HCT116 (cell line): ENCODE measurements at regions not wholly inside any gene's neighbourhood (a gene's known extent, or its start where the extent isn't known, plus 50 kb on each side); places are given as distances from the start of the nearest gene placed in this dataset.
A peak's percentile ranks its signal among the peaks of the same experiment; 100 is the strongest.

Experiments
- ATAC-seq: fragments of 200-7000 bp; cut with Tn5 transposase; 2 replicates; pipeline ENCODE4 v1.9.1; 2020; ENCODE audit warnings: mild to moderate bottlenecking, moderate library complexity
- BruUV-seq: library from RNA; stranded (reverse); fragments of 400-500 nt; replicated peaks from 2 replicates; lab custom pipeline; 2021; lab: Mats Ljungman, UMichigan
- CTCF ChIA-PET: fragments of 300-600 bp; sonication (Branson Sonifier 250); formaldehyde crosslinking; loops from one replicate; lab custom pipeline; 2021; ENCODE audit warnings: antibody characterized with exemption; lab: Charles Lee
- POLR2A ChIA-PET: fragments of 300-600, 350-600 bp; sonication (Branson Sonifier 250); formaldehyde crosslinking; loops from one replicate; lab custom pipeline; 2021; ENCODE audit warnings: antibody characterized with exemption; lab: Charles Lee
- RAD21 ChIA-PET, 2 experiments: fragments of 300-600 bp; sonication (Branson Sonifier 250); formaldehyde crosslinking; loops; one replicate each; lab custom pipeline; 2023; ENCODE audit warnings: low total read pairs in 2 of 2; ENCODE audit not compliant: uncharacterized antibody in 2 of 2, unreplicated experiment in 2 of 2, low non-redundant PET in 1 of 2; lab: Charles Lee
- DNase-seq: peaks from one replicate; pipeline ENCODE4 v3.0.0-alpha.2; 2010; ENCODE audit warnings: low read depth, low spot score
- H2AFZ ChIP-seq: fragments of 200-600 bp; shearing (Covaris generic), sonication (generic); 2 replicates; pipeline ENCODE4 v1.6.1; 2017; ENCODE audit warnings: low read depth, mixed run types, mixed read lengths, antibody characterized with exemption, low read length; ENCODE audit not compliant: poor library complexity, severe bottlenecking
- H3K27ac ChIP-seq: 2 replicates; pipeline ENCODE4 v1.5.1; 2012; ENCODE audit warnings: low read depth, low read length
- H3K27me3 ChIP-seq: fragments of 200-600 bp; sonication (generic); 2 replicates; pipeline ENCODE4 v1.6.1; 2016; ENCODE audit warnings: mixed run types, low read length, mixed read lengths; ENCODE audit not compliant: insufficient read depth
- H3K36me3 ChIP-seq, 2 experiments: fragments of 200-500 bp in 1 of 2; fragments of 200-600 bp in 1 of 2; sonication (Bioruptor generic) in 1 of 2; sonication (generic) in 1 of 2; 2 replicates each; pipeline versions ENCODE4 v1.5.1 to v1.6.1; 2014 to 2016; ENCODE audit warnings: low read length in 2 of 2, inconsistent platforms in 1 of 2, mixed read lengths in 1 of 2, mixed run types in 1 of 2; ENCODE audit not compliant: insufficient read depth in 2 of 2, control insufficient read depth in 1 of 2
- H3K4me1 ChIP-seq, 2 experiments: fragments of 200-600 bp in 1 of 2; sonication (generic) in 1 of 2; 2 replicates each; pipeline versions ENCODE4 v1.5.1 to v1.6.1; 2012 to 2017; ENCODE audit warnings: low read length in 2 of 2, inconsistent platforms in 1 of 2, mild to moderate bottlenecking in 1 of 2, mixed read lengths in 1 of 2, mixed run types in 1 of 2, moderate library complexity in 1 of 2; ENCODE audit not compliant: insufficient read depth in 2 of 2, control insufficient read depth in 1 of 2
- H3K4me2 ChIP-seq: fragments of 200-600 bp; sonication (generic); 2 replicates; pipeline ENCODE4 v1.6.1; 2017; ENCODE audit warnings: mixed run types, low read length, mixed read lengths
- H3K4me3 ChIP-seq, 2 experiments: fragments of 200-600 bp in 1 of 2; sonication (generic) in 1 of 2; replicated peaks in 1 of 2; 2 replicates each; pipeline ENCODE4 v1.5.1; 2011 to 2016; ENCODE audit warnings: low read length in 2 of 2, control low read depth in 1 of 2, low read depth in 1 of 2, mild to moderate bottlenecking in 1 of 2, mixed read lengths in 1 of 2, mixed run types in 1 of 2
- H3K79me2 ChIP-seq: fragments of 200-600 bp; sonication (generic); 2 replicates; pipeline ENCODE4 v1.6.1; 2017; ENCODE audit warnings: mild to moderate bottlenecking, mixed run types, low read length, moderate library complexity, mixed read lengths; ENCODE audit not compliant: insufficient read depth
- H3K9ac ChIP-seq: fragments of 200-600 bp; sonication (generic); 2 replicates; pipeline ENCODE4 v1.6.1; 2016; ENCODE audit warnings: low read length, mixed read lengths
- H3K9me2 ChIP-seq: fragments of 200-600 bp; sonication (generic), shearing (Covaris generic); 2 replicates; pipeline ENCODE4 v1.6.1; 2017; ENCODE audit warnings: mixed run types, mild to moderate bottlenecking, moderate library complexity; ENCODE audit not compliant: insufficient read depth
- H3K9me3 ChIP-seq, 2 experiments: fragments of 200-500 bp in 1 of 2; fragments of 200-600 bp in 1 of 2; sonication (Bioruptor generic) in 1 of 2; sonication (generic) in 1 of 2; 2 replicates each; pipeline ENCODE4 v1.6.1; 2014 to 2017; ENCODE audit warnings: low read length in 2 of 2, mixed read lengths in 2 of 2, inconsistent platforms in 1 of 2, low read depth in 1 of 2, mild to moderate bottlenecking in 1 of 2, mixed run types in 1 of 2, moderate library complexity in 1 of 2; ENCODE audit not compliant: control insufficient read depth in 1 of 2, insufficient read depth in 1 of 2
- H4K20me1 ChIP-seq: fragments of 200-600 bp; sonication (generic), shearing (Covaris generic); 2 replicates; pipeline ENCODE4 v1.6.1; 2017; ENCODE audit warnings: mixed run types, mild to moderate bottlenecking, moderate library complexity; ENCODE audit not compliant: insufficient read depth
- EZH2 ChIP-seq: fragments of 200-600 bp; sonication (generic); IDR thresholded peaks from 2 replicates; pipeline ENCODE4 v1.6.1; 2017; ENCODE audit warnings: antibody characterized with exemption, mixed run types
- JUND ChIP-seq: IDR thresholded peaks from 2 replicates; pipeline ENCODE4 v1.6.1; 2012
- MAX ChIP-seq: IDR thresholded peaks from 2 replicates; pipeline ENCODE4 v1.6.1; 2012
- POLR2AphosphoS5 ChIP-seq: IDR thresholded peaks from 2 replicates; pipeline ENCODE4 v1.6.1; 2011; ENCODE audit warnings: mild to moderate bottlenecking, low read depth, low read length, moderate library complexity
- RAD21 ChIP-seq: IDR thresholded peaks from 2 replicates; pipeline ENCODE4 v1.6.1; 2012; ENCODE audit warnings: low read depth, mild to moderate bottlenecking
- SP1 ChIP-seq: IDR thresholded peaks from 2 replicates; pipeline ENCODE4 v1.6.1; 2012; ENCODE audit warnings: low read depth
- intact Hi-C: fragments of 100-400 bp; cut with micrococcal nuclease; formaldehyde crosslinking; loops from 2 replicates; pipeline ENCODE4 v1.10.0; 2022
- TF ChIP-seq, protein P1 (sequence below): IDR thresholded peaks from 2 replicates; pipeline ENCODE4 v1.6.1; 2012; ENCODE audit warnings: low read depth

GRCh38 chr6:140912686-140913085, 1220.0 kb upstream of the GJE1 start:
- Histone ChIP-seq H3K36me3 (no peaks in the 10 kb centered on the region), H3K27me3 (no peaks in the 10 kb centered on the region), H3K4me3 (no peak overlapping the region)
- RAD21 ChIA-PET: no interaction called here
- intact Hi-C loops: no loop called here
- no TSS peak for BruUV-seq
- TF ChIP-seq SP1 (no peak), MAX (no peak), RAD21 (no peak), JUND (no peak), POLR2AphosphoS5 (no peak), EZH2 (no peak)
- TF ChIP-seq, protein P1, sequence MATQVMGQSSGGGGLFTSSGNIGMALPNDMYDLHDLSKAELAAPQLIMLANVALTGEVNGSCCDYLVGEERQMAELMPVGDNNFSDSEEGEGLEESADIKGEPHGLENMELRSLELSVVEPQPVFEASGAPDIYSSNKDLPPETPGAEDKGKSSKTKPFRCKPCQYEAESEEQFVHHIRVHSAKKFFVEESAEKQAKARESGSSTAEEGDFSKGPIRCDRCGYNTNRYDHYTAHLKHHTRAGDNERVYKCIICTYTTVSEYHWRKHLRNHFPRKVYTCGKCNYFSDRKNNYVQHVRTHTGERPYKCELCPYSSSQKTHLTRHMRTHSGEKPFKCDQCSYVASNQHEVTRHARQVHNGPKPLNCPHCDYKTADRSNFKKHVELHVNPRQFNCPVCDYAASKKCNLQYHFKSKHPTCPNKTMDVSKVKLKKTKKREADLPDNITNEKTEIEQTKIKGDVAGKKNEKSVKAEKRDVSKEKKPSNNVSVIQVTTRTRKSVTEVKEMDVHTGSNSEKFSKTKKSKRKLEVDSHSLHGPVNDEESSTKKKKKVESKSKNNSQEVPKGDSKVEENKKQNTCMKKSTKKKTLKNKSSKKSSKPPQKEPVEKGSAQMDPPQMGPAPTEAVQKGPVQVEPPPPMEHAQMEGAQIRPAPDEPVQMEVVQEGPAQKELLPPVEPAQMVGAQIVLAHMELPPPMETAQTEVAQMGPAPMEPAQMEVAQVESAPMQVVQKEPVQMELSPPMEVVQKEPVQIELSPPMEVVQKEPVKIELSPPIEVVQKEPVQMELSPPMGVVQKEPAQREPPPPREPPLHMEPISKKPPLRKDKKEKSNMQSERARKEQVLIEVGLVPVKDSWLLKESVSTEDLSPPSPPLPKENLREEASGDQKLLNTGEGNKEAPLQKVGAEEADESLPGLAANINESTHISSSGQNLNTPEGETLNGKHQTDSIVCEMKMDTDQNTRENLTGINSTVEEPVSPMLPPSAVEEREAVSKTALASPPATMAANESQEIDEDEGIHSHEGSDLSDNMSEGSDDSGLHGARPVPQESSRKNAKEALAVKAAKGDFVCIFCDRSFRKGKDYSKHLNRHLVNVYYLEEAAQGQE: no peak
- TF ChIP-seq, all 23 proteins: peak for 0
- Histone ChIP-seq H3K9ac (no peak overlapping the region), H3K4me2 (no peak overlapping the region), H2AFZ (peak overlapping the region; percentile 52), H3K79me2 (no peaks in the 10 kb centered on the region), H3K9me2 (no peaks in the 10 kb centered on the region; the same call in 1 of the 2 replicates), H3K9me3 (no peaks in the 10 kb centered on the region), H3K27ac (no peak overlapping the region), H3K4me1 (no peaks in the 10 kb centered on the region; a peak in 1 of 4 replicates), H4K20me1 (no peaks in the 10 kb centered on the region)
- DNase-seq (no peak), ATAC-seq (no peak)
- POLR2A ChIA-PET: no interaction called here
- CTCF ChIA-PET: interaction anchor here (1.3 kb wide), 1 partner anchor 9 kb away, joined by 3 read pairs; no protein-coding TSS in a partner anchor
